Right ventricle myocardium superior (tissue), 1 donor: ENCODE measurements at regions not wholly inside any gene's neighbourhood (a gene's known extent, or its start where the extent isn't known, plus 50 kb on each side); places are given as distances from the start of the nearest gene placed in this dataset.

Experiments
- ATAC-seq: fragments of 200-7000 bp; cut with Tn5 transposase; one replicate; pipeline ENCODE4 v1.9.1; 2020; ENCODE audit warnings: mild to moderate bottlenecking; ENCODE audit not compliant: poor library complexity
- DNase-seq: peaks from one replicate; pipeline ENCODE4 v3.0.0-alpha.2; 2020
- intact Hi-C: fragments of 100-400 bp; cut with DNase I; formaldehyde crosslinking; loops from one replicate; pipeline ENCODE4 v1.11.2; 2022
- donor health status: DM: no; HTN: yes; CAD: no; lungs with severe emphysema.

- DNase-seq (no peak), ATAC-seq (no peak)
- intact Hi-C loops: no loop called here
These were observed 208.5 kb downstream of the TFCP2L1 start for GRCh38 chr2:121076498-121076820.

DNA sequence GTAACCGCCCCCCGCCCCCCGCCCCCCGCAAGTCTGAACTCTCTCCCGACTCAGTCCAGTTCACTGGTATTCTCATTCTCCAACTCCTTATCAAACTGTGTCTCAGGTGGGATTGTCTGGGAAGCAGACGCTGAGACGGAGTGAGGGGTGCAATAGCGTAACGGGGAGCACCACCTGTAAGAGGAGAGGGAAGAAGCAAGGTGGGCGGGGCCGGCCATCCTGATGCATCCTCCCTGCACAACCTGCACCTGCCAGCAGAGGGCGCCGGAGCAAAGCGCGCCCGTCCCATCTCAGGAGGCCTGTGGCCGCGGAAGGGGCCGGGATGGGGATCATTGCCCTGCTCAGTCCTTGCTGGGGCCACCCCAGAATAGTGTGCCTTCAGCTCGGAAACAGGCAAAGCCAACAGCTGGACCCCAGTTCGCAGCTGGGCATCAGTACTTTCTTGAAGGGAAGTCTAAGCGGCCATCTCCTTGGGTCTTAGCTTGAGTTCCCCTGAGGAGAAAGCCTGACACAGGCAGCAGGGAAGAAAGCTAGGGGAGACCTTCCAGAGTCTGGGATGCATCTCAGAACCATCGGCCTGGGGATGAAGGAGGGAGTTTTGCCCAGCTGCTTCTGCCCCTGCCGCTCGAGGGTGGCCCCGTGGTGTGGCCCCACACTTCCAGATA is 208.0 kb downstream of the TFCP2L1 start:
- DNase-seq (peak; percentile 82), ATAC-seq (peak; percentile 75)
- intact Hi-C loops: no loop called here

- ATAC-seq (no peak), DNase-seq (no peak)
- intact Hi-C loops: no loop called here
These were observed 206.1 kb downstream of the TFCP2L1 start for GRCh38 chr2:121078899-121079298.

DNA sequence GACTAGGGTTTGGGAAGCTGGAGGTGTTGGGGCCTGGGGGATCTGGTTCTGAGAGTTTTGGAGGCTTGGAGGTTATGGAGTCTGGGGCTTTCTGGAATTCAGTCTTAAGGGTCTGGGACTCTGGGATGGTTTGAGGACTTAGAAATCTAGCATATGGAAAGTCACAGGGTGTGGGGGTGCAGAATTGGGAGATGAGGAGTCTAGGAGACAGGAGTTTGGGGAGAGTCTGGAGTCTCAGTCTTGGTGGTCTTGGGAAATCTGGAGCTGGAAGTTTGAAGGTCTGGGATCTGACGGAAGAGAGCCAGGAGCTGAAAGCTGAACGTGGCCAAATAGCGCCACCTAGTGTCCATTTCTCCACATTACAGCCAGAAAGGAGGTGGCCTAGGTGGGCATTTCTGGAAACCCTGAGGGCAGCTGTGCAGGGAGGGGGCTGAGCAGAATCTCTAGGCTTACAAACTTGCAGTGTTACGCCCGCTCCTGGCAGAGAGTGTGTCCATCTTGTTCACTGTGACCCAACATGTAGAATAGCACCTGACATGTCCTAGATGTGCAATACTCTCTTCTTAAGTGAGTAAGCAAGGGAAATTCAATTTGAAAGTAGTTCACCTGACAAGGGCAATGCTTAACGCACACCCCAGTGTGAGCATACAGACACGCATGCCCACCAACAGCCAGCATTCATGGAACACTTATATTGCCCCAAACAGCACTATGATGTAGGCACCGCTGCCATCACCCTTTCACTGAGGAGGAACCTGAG is 204.8 kb downstream of the TFCP2L1 start:
- intact Hi-C loops: loop anchor here (2.0 kb wide), 1 partner anchor 385 kb away; no protein-coding TSS in a partner anchor
- ATAC-seq (peak; percentile 60), DNase-seq (no peak)

DNA sequence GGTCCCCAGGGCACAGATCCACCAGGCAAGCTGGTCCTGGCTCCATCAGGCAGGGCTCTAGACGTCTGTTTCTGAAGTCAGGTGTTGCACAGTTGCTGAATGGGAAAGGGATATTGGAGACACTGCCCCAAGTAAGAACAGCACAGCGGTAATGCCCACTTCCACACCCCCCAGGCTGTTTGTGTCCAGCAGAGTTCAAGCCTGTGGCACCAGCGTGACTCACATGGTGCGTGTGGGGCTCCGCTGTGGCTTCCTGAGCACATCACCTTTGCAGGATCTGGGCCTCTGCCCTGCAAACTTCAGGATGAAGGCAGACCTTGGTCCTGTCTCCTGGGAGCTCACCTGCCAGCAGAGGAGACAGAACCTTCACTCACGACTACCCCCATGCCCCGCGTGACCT is 203.3 kb downstream of the TFCP2L1 start:
- intact Hi-C loops: loop anchor here (2.0 kb wide), 1 partner anchor 387 kb away; no protein-coding TSS in a partner anchor
- no peak for DNase-seq
- ATAC-seq: no peak

DNA sequence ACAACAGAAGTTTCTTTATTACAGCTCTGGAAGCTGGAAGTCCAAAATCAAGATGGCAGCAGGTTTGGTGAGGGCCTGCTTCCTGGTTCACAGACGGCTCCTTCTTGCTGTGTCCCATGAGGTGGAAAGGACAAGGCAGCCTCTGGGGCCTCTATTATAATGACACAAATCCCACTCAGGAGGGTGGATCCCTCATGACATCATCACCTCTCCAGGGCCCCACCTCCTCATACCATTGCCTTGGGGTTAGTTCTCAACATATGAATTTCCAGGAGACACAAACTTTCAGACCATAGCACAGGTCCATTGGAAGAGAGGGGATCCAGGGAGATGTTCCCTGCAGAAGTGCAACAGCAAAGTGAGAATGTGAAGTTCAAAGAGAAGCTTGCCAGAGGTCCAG is 202.8 kb downstream of the TFCP2L1 start:
- no peak for ATAC-seq
- intact Hi-C loops: no loop called here
- no peak for DNase-seq

GRCh38 chr2:121084130-121084680 is 200.8 kb downstream of the TFCP2L1 start:
- no peak for DNase-seq
- intact Hi-C loops: no loop called here
- no peak for ATAC-seq

GRCh38 chr2:121085801-121086200 is 199.2 kb downstream of the TFCP2L1 start:
- ATAC-seq: no peak
- peak; percentile 14 for DNase-seq
- intact Hi-C loops: no loop called here

DNA sequence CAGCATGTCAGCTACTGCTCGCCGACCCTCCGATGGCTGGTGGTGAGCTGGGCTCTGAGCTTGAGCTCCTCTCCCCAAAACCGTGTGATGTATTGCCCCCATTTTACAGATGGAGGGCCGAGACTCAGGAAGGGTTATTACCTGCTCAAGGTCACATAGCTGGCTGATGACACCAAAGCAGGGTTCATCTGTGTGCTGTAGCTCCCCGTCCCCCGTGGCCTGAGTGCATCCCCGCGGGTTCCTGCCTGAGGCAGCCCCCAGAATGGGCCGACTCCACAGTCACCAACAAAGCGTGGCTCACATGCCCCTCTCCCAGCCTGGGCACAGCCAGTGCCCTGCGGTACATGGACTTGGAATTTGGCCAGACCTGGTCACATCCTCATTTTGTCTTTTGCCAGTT is 198.6 kb downstream of the TFCP2L1 start:
- ATAC-seq (no peak), DNase-seq (peak; percentile 34)
- intact Hi-C loops: no loop called here

DNA sequence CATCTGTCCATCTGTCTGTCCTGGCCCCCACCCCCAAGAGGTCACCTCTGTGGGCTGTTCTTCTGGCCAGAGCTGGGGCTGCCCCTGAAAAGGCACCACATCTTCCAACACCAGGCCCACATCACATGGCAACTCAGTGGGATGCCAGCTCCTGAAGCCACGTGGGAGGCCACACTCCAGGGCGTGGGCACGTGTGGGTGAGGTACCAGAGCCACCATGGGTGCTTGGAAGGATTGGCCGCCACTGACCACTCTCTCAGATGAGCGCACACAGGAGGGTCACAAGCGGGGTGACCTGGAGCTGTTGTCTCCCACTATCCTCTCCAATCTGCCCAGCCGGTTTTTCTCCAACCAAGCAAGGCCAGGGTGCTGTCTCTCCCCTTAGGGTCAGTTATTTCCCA is 197.9 kb downstream of the TFCP2L1 start:
- intact Hi-C loops: no loop called here
- no peak for ATAC-seq
- peak; percentile 29 for DNase-seq

DNA sequence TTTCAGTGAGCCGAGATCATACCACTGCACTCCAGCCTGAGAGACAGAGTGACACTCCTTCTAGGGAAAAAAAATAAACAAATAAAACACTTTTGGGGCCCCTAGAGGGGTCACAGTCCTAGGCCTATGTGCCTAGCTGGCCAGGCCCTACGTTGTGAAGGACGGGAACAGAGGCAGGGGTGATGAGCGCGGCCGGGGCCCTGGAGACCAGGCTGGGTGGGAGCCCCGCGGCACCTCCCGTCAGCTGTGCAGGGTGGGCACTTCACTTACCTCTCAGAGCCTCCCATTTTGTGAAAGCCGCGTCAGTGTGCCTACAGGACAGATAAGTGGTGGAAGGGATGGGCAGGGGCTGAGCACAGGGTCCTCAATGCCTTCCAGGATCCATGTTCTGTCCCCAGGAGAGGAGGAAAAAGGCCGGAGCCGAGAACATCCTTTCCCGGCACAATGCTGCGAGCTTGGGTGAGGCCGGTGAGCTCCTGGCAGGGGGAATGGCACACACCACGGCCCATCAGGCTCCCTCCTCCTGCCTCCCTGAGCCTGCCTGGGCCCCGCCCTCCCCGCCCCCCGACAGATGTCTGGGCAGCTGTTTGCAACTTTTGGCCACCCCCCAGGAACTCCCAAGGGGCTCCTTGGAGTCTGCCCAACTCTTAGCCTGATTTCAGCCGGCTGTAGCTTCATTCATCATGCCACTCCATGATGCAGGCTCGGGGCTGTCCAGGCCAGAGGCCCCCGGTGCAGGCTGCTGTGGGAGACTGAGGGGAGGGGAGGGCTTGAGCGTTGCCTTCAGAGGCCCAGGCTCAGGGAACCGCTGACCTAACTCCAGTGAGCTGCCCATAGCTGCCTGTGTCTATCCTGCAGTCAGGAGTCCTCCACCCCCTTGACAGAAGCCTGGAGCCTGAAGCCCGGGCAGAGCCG is 196.5 kb downstream of the TFCP2L1 start:
- intact Hi-C loops: no loop called here
- DNase-seq (peak; percentile 66), ATAC-seq (peak; percentile 69)

GRCh38 chr2:121089166-121089510 is 195.9 kb downstream of the TFCP2L1 start:
- intact Hi-C loops: no loop called here
- DNase-seq: peak; percentile 30
- no peak for ATAC-seq

GRCh38 chr2:121090088-121090715 is 194.8 kb downstream of the TFCP2L1 start:
- ATAC-seq (no peak), DNase-seq (peak; percentile 36)
- intact Hi-C loops: no loop called here

DNA sequence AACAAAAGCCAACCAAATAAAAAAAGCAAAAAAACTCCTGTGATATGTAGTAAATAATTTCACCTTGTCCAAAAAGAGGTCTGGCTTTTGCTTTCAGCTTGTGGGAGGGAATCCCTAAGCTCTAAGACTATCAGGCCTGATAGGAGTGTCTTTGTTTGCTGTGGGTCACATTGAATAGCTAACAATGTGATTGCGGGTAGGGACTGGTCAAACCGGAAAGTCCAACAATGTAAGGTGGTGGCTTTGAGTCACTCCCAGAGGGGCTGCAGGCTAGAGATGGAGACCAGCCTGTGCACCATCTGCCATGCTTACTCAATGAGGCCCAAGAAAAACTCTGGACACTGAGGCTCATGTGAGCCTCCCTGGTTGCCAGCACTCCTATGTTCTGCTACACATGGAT is 192.9 kb downstream of the TFCP2L1 start:
- ATAC-seq (no peak), DNase-seq (no peak)
- intact Hi-C loops: no loop called here

- intact Hi-C loops: no loop called here
- DNase-seq (no peak), ATAC-seq (no peak)
These were observed 191.3 kb downstream of the TFCP2L1 start for GRCh38 chr2:121093692-121094091.

DNA sequence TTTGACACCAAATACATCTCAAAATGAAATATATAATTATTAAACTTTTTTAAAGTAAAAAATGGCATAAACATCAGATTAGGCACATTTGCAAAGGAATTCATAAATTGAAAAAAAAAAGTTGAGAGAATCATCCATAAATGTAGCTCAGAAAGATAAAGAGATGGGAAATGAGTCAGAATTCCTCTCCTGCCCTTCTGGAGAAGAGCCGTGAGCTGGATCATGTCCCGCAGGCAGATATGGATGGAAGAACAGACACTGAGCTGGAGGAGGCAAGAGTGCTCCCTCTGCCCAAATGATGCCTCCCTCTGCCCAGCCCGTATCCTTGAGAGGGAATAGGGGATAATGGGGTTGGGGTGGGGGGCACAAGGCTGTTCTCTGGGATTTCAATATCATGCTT is 190.9 kb downstream of the TFCP2L1 start:
- ATAC-seq: no peak

GRCh38 chr2:121094845-121095244 is 190.2 kb downstream of the TFCP2L1 start:
- intact Hi-C loops: loop anchor here (5.0 kb wide), 1 partner anchor 262 kb away; no protein-coding TSS in a partner anchor
- DNase-seq (no peak), ATAC-seq (no peak)

More for the DNA sequence above, 190.9 kb downstream of the TFCP2L1 start:
- DNase-seq: no peak
- intact Hi-C loops: no loop called here

DNA sequence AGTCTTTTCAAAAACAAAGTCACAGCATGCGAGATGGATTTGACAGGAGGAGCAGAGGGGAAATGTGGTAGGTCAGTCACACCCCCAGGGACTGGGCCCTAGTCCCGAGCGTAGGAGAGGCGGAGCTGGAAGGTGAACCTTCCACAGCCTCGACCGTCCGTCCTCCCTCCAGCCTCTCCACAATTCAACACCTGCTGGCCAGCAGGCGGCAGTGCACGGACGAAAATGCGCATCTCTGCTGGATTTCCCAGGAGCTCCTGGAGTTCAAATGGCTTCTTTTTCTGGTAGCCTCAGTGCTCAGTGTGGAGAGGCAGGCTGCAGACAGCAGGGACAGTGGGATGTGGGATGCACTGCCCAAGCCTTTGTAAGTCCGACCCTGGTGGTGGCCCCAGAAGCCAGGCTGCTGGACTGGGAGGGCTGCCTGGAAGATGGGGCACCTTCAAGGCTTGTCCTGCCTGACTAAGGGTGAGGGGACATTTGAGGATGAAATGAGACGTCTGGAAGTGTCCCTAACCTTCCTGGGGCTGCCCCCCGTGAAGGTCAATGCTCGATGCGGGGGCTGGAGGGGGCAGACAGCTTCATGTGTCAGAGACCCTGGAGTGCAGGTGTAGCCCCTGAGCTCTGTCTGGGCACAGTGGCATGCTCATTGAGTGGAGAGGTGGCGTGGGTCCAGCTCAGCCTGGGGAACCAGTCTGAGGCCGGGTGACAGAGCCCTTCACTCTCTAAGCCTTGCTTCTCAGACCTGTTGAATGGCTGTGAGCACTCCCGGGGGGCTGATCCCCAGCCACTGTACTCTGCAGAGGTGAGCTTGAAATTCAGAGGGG is 189.5 kb downstream of the TFCP2L1 start:
- peak; percentile 64 for ATAC-seq
- peak; percentile 71 for DNase-seq

More for the DNA sequence above, 189.5 kb downstream of the TFCP2L1 start:
- intact Hi-C loops: loop anchor here (5.0 kb wide), 1 partner anchor 262 kb away; no protein-coding TSS in a partner anchor
